ENCODE measurements at regions not wholly inside any gene's neighbourhood (a gene's known extent, or its start where the extent isn't known, plus 50 kb on each side); places are given as distances from the start of the nearest gene placed in this dataset.

DNA sequence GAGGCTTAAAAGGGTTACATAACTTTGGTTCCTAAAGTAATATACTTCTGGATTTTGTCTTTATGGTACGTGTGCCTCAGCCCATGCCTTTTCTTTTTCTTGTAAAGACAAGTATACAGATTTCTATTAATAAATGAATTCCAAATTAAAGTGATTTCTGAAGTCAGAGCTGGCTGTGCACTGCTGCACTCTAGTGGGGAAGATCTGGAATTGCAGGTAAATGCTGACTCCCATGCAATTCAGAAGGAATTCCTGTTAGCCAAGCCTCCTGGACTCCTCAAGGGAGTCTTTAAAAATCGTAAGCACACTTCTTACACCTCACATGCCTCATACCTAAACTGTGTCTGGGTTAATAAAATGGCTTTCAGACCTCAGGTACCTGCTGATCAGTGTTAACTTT lies 118.4 kb upstream of the SLC7A1 start:
- no peak for DNase-seq (ENCODE audit: low spot score in 2 of 2)
- WGBS, 2 donors: 70 to 73% methylated on average over 2 of the region's 2 CpGs
- intact Hi-C loops (cut with DNase I; ENCODE audit: low total_unique reads): no loop called here
- TF ChIP-seq, protein P1, sequence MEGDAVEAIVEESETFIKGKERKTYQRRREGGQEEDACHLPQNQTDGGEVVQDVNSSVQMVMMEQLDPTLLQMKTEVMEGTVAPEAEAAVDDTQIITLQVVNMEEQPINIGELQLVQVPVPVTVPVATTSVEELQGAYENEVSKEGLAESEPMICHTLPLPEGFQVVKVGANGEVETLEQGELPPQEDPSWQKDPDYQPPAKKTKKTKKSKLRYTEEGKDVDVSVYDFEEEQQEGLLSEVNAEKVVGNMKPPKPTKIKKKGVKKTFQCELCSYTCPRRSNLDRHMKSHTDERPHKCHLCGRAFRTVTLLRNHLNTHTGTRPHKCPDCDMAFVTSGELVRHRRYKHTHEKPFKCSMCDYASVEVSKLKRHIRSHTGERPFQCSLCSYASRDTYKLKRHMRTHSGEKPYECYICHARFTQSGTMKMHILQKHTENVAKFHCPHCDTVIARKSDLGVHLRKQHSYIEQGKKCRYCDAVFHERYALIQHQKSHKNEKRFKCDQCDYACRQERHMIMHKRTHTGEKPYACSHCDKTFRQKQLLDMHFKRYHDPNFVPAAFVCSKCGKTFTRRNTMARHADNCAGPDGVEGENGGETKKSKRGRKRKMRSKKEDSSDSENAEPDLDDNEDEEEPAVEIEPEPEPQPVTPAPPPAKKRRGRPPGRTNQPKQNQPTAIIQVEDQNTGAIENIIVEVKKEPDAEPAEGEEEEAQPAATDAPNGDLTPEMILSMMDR (IDR thresholded peaks at IDR 0.05): no peak
- no peak for TF ChIP-seq POLR2A (IDR thresholded peaks at IDR 0.05)
- no peak overlapping the region for H3K4me3 ChIP-seq (ENCODE audit: low read depth, poor library complexity, severe bottlenecking)

DNA sequence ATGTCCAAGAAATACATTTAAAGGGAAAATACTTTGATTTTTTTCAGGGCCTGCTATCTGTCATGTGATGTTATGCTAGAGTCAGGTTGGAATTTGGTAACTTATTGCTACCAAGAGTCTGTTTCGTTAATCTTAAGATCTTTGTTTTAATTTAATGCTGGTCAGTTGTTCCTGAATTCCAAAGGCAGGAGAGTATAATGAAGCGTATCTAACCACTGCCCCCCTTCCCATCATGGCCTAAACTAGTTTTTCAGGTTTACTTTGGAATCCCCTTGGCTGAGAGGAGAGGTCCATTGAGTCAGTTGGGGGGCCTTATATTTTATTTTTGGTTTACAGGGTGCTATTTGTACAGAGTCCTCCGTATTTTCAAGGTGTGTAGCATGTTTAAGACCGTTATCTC lies 116.3 kb upstream of the SLC7A1 start:
- 78 to 84% methylated on average over 4 of the region's 4 CpGs for WGBS, 2 donors
- DNase-seq (ENCODE audit: low spot score in 2 of 2): no peak
- no peak overlapping the region for H3K4me3 ChIP-seq (ENCODE audit: low read depth, poor library complexity, severe bottlenecking)
- intact Hi-C loops (cut with DNase I; ENCODE audit: low total_unique reads): no loop called here
- TF ChIP-seq, protein P1 (IDR thresholded peaks at IDR 0.05): no peak
- no peak for TF ChIP-seq POLR2A (IDR thresholded peaks at IDR 0.05)

DNA sequence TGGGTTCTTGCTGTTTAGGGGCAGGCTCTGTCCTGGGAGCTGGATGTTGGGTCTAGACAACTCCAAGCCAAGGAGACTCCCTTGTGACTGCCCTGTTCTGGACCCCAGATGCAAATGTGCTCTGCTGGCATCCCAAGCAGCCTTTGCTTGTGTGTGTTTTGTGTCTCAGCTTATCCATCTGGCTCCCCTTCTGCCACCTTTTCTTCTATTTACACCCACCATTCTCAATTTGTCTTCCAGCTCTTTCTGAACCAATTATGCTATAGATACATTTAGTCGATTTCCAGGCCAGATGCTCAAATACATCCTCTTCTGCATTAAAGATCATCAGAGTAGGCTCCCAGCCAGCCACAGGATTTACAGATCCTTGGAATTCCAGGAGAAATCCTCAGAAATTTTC lies 115.0 kb upstream of the SLC7A1 start:
- intact Hi-C loops (cut with DNase I; ENCODE audit: low total_unique reads): no loop called here
- no peak for DNase-seq (ENCODE audit: low spot score in 2 of 2)
- WGBS, 2 donors: 93 to 95% methylated on average over 1 of the region's 1 CpG
- TF ChIP-seq, protein P1 (IDR thresholded peaks at IDR 0.05): no peak
- no peak for TF ChIP-seq POLR2A (IDR thresholded peaks at IDR 0.05)
- H3K4me3 ChIP-seq (ENCODE audit: low read depth, poor library complexity, severe bottlenecking): no peak overlapping the region

DNA sequence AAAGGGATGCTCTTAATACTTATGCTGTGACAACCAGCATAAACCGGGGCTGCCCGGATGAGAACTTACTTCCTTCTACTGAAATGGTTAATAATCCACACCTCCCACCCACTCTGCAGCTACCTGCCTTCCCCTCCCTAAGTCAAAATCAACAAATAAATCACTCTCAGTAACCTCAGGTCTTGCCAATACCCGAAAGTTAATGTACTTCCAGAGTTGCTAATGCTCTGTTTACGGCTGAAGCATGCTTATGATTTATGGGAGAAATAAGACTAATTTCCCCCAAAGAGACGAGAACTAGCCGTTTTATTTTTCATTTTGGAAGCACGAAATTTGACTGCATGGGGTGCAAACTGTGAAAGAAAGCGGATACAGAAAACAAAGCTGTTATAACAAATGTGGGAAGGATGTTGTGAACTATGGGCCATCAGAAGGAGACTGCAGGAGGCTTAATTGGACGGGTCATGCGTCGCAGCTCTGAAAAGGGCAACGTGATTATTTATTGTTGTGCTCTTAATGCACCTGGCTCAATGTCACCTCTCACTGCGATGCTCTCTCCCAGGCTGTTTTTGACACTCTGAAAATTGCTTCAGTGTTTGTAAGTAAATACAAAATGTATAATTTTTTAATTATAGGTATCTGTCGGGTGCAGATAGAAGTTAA lies 114.0 kb upstream of the SLC7A1 start:
- 59 to 61% methylated on average over 14 of the region's 14 CpGs for WGBS, 2 donors
- DNase-seq (ENCODE audit: low spot score in 2 of 2): no peak
- no peak overlapping the region for H3K4me3 ChIP-seq (ENCODE audit: low read depth, poor library complexity, severe bottlenecking)
- intact Hi-C loops (cut with DNase I; ENCODE audit: low total_unique reads): loop anchor here (10.0 kb wide), 1 partner anchor 195 kb away; no protein-coding TSS in a partner anchor
- TF ChIP-seq POLR2A (IDR thresholded peaks at IDR 0.05): no peak
- TF ChIP-seq, protein P1 (IDR thresholded peaks at IDR 0.05): no peak

DNA sequence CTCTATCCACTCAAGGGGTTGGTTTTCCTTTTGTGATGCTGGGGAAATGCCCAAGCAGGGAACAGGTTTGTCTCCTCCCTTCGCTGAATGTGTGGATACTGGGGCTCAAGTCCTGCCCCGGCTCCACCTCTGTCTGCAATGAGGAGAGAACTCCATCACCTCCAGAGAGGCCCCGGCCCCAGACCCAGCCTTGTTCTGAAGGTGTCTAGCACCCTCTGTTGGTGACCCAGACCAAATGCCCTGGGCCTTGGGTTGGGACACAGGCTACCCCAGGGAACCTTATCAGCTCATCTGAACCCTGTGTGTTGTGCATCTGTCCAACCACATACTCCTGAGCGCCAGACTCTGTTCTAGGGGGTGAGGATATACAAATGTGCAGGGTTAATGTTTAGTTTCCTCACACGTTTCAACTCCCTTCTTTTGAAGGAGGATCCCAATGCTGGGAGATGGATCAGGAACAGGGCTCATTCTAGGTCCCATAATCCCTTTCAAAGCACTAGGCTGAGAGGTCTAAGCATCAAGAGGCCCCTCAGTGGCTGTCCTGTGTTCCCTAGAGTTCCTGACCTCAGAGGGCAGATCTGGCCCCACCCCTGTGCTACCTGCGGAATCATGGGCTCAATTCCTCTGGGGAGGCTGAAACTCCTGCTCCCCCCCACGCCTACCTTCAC lies 112.5 kb upstream of the SLC7A1 start:
- no peak overlapping the region for H3K4me3 ChIP-seq (ENCODE audit: low read depth, poor library complexity, severe bottlenecking)
- 62 to 67% methylated on average over 7 of the region's 7 CpGs for WGBS, 2 donors

More for the DNA sequence above, 112.5 kb upstream of the SLC7A1 start:
- no peak for DNase-seq (ENCODE audit: low spot score in 2 of 2)
- no peak for TF ChIP-seq POLR2A (IDR thresholded peaks at IDR 0.05)
- TF ChIP-seq, protein P1 (IDR thresholded peaks at IDR 0.05): no peak
- intact Hi-C loops (cut with DNase I; ENCODE audit: low total_unique reads): loop anchor here (10.0 kb wide), 1 partner anchor 193 kb away; no protein-coding TSS in a partner anchor

Measured in lower leg skin (tissue), 4 donors.